D721Med (cell line): ENCODE measurements at regions not wholly inside any gene's neighbourhood (a gene's known extent, or its start where the extent isn't known, plus 50 kb on each side); places are given as distances from the start of the nearest gene placed in this dataset.

ENCODE experiments used
- DNase-seq: peaks from one replicate; pipeline ENCODE4 v3.0.0; 2011; ENCODE audit warnings: low spot score; ENCODE audit not compliant: insufficient read length
- FAIRE-seq: peaks from 2 replicates; lab custom pipeline; 2011; peaks lifted over from hg19 to GRCh38; lab: Jason Lieb, UNC
- TF ChIP-seq, protein P1 (sequence below): IDR thresholded peaks from 2 replicates; pipeline ENCODE4 v1.5.1; 2012; ENCODE audit warnings: mild to moderate bottlenecking, control low read depth; ENCODE audit not compliant: insufficient read depth; ENCODE audit errors: missing control alignments

DNA sequence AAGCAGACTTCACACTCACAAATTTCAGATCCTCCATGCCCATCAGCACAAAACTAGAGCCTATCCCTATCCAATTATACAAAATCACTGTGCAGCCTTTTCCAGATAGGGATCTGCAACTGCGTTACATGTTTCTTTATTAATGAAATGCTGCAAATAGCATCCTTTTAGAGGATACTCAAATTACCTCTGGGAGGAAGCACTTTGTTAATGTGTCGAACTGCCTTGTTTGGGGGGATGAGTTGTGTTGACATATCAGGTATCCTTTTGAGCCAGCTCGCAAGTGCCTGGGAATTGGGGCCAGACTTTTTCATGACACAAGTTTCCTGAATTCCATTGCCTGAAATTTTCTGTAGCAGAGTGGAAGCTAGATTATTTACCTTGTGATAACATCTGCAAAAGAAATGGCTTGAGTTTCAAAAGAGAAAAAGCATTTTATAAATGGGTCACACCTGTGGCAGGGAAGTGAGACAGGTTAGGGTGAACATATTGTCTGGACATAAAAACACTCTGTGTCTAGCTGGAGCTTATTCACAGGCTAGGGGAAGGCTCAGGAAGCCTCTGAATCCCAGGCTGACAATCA lies 299.1 kb upstream of the MTNR1B start:
- FAIRE-seq: no peak
- no peak for DNase-seq
- TF ChIP-seq, protein P1, sequence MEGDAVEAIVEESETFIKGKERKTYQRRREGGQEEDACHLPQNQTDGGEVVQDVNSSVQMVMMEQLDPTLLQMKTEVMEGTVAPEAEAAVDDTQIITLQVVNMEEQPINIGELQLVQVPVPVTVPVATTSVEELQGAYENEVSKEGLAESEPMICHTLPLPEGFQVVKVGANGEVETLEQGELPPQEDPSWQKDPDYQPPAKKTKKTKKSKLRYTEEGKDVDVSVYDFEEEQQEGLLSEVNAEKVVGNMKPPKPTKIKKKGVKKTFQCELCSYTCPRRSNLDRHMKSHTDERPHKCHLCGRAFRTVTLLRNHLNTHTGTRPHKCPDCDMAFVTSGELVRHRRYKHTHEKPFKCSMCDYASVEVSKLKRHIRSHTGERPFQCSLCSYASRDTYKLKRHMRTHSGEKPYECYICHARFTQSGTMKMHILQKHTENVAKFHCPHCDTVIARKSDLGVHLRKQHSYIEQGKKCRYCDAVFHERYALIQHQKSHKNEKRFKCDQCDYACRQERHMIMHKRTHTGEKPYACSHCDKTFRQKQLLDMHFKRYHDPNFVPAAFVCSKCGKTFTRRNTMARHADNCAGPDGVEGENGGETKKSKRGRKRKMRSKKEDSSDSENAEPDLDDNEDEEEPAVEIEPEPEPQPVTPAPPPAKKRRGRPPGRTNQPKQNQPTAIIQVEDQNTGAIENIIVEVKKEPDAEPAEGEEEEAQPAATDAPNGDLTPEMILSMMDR: no peak

DNA sequence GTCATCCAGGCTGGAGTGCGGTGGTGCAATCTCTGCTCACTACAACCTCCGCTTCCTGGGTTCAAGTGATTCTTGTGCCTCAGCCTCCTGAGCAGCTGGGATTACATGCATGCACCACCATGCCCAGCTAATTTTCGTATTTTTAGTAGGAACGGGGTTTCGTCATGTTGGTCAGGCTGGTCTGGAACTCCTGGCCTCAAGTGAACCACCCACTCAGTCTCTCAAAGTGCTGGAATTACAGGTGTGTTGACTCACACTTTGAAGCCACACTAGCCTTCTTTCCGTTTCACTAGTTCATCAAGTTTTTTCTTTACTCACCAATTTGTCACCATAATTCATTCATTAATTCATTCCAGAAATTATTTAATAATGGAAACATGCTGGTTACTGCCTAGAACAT lies 298.4 kb upstream of the MTNR1B start:
- TF ChIP-seq, protein P1: no peak
- no peak for FAIRE-seq
- DNase-seq: no peak

DNA sequence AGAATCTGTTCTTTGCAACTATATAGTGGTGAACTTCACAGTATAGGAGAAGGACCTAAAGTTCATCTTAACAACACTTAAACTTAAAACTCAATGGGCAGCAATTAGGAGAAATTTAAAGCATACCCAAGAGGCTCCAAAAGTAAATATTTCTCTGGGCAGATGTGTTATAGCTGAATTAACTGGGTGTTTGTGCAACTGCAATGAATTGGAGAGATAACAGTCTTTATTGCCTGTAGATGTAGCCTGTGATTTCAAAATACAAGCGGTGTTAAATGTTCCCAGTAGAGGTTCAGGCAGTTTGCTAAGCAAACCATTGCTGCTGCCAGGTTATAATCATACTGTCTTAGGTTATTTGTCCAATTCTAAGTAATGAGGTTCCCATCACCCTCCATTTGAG lies 294.1 kb upstream of the MTNR1B start:
- TF ChIP-seq, protein P1: no peak
- no peak for DNase-seq
- FAIRE-seq: no peak

DNA sequence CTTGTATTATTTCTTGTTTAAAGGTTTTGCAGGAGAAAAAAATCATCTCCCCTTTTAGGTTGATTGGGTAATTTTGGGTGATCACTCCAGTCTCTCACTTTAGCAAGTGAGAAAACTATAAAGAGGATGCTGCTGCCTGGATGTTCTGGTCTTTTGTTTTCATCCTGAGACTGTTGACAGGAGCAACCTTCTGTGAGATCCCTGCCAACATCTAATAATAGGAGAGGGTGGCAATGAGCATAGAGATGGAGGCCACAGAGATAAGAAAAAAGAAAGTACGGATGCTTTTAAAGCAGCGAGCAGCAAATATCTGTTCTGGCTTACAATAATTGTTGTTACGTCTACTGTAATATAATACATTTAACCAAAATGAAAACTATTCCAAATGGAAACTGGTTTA lies 293.6 kb upstream of the MTNR1B start:
- TF ChIP-seq, protein P1: no peak
- no peak for DNase-seq
- no peak for FAIRE-seq

DNA sequence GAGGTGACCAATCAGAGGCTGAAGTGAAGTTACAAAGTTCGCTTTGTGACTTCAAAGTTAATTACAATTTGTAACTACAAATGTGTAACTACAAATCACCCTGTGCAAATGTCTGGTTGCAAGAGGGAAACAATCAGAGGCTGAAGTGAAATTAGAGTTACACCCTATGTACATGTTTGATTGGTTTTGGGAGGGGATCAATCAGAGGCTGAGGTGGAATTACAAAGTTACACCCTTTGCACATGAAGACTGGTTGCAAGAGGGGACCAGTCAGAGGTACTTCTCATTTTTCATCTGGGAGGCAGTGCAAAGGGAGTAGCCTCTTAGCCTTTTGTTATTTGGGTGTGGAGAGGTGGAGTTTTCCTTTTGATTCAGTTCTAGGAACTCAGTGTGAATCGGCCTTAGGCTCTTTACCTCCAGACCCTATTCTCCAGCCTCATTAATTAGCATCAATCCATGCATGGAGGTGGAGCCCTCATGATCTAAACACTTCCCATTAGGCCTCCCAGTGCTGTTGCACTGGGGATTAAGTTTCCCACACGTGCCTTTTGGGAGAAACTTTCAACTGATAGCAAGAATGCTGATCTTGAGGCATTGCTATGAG lies 291.3 kb upstream of the MTNR1B start:
- FAIRE-seq: no peak
- no peak for DNase-seq
- TF ChIP-seq, protein P1: no peak

DNA sequence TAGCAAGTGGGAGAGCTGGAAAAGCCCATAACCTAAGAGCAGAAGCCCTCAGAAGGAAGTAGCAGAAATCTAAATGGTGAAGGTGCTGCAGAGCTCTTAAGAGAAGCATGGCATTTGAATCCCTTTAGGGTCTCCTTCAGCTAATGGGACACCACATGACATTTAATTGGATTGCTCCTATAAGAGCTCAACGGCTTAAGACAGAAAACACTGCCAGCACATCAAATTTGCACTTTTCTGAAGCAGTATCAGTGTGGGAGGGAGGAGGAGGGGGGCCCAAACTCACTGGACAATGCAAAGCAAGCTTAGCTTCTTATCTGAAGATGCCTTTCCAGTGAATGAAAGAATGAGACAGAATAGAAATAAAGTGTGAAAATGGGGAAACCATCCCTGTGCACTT lies 287.9 kb upstream of the MTNR1B start:
- TF ChIP-seq, protein P1: no peak
- DNase-seq: no peak
- no peak for FAIRE-seq

DNA sequence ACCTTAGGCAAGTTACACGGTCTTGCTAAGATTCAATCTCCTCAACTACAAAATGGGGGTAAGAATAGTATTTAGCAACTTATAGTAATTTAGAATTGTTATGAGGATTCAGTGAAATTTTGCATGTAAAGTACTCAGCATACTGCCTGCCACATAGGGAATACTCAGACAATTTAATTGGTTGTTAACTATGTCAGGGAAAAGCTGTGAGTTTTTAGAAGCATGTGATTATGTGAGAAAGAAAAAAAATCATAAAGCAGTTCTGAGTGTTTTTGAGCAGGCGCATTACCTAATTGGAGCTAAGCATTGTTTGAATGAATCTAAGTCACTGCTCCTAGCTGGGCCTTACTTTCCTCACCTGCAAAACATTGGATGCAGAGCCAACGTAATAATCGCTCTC lies 287.3 kb upstream of the MTNR1B start:
- DNase-seq (no peak), FAIRE-seq (no peak)
- TF ChIP-seq, protein P1: no peak
